Stimulated activated CD8-positive, alpha-beta memory T cell treated with anti-CD3 and anti-CD28 coated beads, Interleukin-4, amount 100 ng/mL, for 4 hours (primary cell): ENCODE measurements at regions not wholly inside any gene's neighbourhood (a gene's known extent, or its start where the extent isn't known, plus 50 kb on each side); places are given as distances from the start of the nearest gene placed in this dataset.
"Not testable (repeated sequence)": the region's sequence is repeated elsewhere in the genome, so short reads cannot be mapped to it uniquely, and the experiment has no call there.

Source experiments
- DNase-seq, 2 donors: peaks; one replicate each; pipeline ENCODE4 v3.0.0-alpha.2; 2020; ENCODE audit warnings: low read depth in 2 of 2, low spot score in 1 of 2

DNA sequence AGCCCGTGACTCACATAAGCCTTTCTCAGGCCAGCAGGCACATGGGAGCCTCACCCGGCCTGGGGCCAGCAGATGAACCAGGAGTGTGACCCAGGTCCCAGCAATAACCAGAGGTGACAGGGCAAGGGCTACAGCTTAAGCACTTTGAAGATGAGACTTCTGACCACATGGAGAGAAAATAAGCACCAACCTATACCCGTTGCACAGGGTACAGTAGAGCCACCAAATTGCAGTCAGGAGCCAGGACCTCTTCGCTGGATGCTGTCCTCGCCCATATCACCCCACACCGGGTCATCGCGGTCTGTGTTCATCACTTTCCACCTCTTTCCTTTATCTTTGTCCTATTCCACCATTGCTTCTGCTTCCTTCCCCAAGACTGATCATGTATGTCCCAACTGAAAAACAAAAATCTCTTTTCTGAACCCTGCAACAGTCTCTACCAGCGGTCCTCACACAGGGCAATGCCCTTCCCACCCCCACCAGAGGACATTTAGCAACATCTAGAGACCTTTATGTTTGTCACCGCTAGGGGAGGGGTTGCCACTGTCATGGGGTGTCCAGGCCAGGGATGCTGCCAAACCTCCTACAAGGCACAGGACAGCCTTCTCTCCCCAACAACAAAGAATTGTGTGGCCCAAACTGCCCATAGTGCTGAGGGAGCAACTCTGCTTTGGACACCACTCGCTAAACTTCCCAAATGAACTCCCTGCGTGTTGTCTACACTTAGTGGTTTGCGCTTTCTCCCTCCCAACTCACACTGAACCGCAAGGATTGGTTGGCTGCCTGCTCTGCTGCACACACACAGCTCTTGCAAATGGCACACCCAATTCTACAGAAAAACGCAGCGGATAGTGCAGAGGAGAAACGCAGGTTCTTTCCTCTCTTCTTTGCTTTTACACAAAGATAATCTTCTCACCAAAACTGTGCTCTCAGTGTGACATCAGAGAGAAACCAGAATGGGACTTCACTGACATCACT is 219.4 kb upstream of the FRG1 start:
- DNase-seq = not testable (repeated sequence)

GRCh38 chr4:189722324-189723003 is 218.2 kb upstream of the FRG1 start:
- DNase-seq = not testable (repeated sequence)

DNA sequence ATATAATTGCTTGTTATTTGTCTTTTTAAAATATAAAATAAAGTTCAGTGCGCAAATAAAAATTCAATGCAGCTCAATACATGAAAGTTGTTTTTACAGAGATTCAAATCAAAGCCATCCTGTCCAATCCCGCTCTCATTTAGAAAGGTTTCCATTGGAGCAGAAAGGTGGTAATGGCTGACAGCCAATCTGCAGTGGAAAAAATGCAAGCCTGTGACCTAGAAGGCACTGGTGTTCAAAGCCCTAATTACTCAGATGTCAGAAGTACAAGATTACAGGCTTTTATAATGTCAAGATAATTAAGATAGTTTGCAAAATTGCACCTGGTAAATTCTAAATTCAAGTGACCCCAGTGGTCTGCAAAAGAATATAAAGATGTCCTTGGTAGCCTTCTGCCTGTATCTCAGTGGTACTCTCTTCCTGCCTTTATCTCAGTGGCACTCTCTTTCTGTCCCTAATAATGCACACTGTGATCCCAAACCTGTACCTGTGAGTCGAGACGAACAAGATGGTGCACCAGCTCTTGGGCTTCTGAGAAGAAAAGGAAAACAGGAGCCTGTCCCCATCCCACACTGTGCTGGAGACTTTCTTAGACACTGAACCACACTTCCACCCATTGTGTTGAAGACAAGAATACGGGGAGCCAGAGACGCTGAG is 212.6 kb upstream of the FRG1 start:
- not testable (repeated sequence) for DNase-seq

DNA sequence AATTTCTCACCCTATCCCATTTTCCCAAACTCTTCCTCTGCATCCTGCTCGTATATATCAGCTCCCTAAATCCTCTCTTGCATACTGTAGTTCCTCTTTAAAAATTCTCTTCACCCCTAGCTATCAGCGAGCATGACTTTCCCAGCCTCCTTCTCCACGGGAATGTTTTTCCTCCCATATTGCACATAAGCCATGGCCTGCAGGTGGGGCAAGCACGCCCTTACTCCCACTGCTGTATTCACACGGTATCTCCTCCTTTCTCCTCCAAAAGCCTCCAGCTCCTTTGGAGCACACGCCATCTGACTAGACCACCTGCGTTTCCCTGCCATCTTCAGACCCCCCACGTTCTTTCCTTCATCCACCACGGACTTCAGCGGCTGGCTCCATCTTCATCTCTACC is 208.7 kb upstream of the FRG1 start:
- DNase-seq = not testable (repeated sequence)

DNA sequence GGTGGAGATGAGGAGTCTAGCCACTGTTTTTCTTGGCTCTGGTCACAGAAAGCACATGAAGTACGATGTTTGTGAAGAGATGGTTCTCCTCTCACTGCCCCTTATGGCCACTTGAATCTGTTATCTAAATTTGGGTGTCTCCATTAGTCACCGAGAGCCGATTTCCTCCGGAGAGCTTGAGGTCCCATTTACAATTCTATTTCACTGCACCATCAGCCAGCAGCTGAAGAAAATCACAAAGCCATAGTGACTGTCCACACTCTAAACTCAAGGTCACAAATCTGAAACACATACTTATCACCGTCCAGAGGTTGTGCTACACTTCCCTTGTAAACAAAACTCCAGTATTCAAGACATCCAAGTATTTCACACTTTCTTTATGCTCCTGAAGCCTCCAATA is 207.2 kb upstream of the FRG1 start:
- DNase-seq = not testable (repeated sequence)

- DNase-seq = not testable (repeated sequence)
Observed at GRCh38 chr4:189734648-189735267, 205.9 kb upstream of the FRG1 start.

DNA sequence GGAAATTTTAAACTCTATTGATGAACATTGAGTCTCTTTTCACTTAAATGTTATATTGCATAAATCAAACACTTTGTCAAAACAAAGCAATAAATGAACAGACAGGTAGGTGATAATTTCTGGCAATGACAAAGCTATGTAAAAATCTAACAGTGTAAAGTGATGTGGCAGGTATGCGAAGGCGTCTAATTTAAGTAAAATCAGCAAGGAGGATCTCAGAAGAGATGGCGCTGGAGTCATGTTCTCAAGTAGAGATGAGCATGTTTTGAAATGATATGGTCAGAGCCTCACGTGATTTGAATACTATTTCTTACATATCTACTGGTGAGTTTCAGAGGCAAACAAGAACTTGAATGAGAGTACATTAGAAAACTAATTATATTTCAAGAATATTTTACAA is 204.0 kb upstream of the FRG1 start:
- not testable (repeated sequence) for DNase-seq

DNA sequence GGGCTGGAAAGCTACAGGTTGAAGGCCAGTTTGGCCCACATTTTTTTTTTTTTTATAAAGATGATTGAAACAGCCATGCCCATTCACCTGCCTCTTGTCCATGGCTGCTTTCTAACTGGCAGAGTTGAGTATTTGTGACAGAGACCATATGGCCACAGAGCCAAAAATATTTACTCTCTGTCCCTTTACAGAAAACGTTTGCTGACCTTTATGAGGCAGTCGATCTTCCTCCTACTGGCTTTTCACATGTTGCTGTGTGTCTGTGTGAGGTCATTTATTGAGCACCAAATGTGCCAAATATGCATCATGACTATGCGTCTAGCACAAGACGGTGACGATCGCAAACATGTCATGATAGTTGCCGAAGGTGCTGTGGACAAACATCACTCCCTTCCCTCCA is 200.6 kb upstream of the FRG1 start:
- DNase-seq = not testable (repeated sequence)

GRCh38 chr4:189740873-189741272 is 199.8 kb upstream of the FRG1 start:
- DNase-seq = no peak

- not testable (repeated sequence) for DNase-seq
Observed at GRCh38 chr4:189753092-189753491, 187.6 kb upstream of the FRG1 start.

- no peak for DNase-seq
Observed at GRCh38 chr4:189763583-189763982, 177.1 kb upstream of the FRG1 start.

GRCh38 chr4:189765301-189765700 is 175.4 kb upstream of the FRG1 start:
- DNase-seq = no peak

DNA sequence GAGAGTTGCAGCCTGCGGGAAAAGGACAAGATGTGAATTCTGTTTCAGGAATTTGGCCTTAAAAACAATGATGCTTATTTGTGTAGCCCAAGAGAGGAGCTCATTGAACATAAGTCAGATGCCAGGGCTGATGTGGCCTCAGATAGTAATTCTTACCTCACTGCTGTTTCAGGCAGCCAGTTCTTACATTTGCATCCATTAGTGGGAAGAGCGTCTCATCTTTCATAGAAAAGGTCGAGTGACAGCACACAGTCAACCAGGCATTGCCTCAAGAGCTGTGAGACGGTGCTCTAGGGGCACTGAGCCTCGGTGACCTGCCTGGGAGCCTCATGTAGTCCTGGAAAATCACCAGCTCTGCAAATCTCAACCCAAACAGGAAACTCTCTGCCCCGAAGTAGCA is 174.9 kb upstream of the FRG1 start:
- DNase-seq = no peak

DNA sequence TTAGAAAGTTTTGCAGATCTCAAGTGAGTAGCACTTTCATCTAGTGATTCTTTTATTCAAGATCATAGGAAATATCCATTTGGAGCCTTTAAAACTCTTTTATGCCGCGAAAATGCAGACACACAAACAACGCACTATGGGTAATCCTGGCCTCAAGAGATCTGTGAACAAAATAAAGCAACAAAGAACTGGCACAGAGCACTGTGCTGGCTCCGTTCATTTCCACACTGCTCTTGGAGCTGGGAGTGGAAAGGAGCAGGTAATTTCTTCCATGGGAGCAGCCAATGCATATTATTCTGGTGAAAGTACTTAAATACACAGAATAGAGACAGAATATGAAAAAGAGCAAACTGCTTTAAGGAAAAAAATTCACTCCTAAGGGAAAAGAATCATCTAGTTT is 172.7 kb upstream of the FRG1 start:
- no peak for DNase-seq

DNA sequence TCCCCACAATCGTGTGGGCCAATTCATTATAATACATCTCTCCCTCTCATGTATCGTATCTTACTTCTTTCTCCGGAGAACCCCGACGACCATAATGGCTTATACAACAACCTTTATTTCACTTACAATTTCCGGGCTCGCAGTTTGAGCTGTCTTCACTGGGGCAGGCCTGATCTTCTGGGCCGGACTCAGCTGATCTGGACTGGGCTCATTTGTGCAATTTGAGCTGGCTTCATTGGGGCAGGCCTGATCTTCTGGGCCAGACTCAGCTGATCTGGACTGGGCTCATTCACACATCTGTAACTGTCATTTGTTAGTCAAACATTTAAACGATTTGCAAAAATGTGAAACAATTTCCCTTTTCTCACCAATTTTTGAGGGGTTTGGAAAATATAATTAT is 171.5 kb upstream of the FRG1 start:
- DNase-seq = no peak

- DNase-seq = no peak
Observed at GRCh38 chr4:189771696-189772361, 168.8 kb upstream of the FRG1 start.

DNA sequence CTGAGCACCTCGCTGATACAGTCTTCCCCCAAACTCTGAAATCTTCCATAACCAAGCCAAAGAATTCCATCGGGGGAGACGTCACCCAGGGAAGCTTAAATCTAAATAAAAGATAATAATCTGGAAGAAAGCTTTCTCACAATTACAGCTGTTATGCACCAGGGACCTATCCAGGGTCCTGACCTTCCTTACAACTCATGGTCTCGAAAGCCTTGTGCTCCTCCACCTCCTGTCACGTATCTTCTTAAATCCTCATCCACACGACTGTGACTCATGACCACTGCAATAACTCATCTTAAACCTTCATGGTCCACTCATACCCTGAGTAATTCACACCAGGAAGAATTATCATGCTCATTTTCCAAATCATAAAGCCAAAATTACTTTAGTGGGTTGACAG is 166.8 kb upstream of the FRG1 start:
- no peak for DNase-seq

DNA sequence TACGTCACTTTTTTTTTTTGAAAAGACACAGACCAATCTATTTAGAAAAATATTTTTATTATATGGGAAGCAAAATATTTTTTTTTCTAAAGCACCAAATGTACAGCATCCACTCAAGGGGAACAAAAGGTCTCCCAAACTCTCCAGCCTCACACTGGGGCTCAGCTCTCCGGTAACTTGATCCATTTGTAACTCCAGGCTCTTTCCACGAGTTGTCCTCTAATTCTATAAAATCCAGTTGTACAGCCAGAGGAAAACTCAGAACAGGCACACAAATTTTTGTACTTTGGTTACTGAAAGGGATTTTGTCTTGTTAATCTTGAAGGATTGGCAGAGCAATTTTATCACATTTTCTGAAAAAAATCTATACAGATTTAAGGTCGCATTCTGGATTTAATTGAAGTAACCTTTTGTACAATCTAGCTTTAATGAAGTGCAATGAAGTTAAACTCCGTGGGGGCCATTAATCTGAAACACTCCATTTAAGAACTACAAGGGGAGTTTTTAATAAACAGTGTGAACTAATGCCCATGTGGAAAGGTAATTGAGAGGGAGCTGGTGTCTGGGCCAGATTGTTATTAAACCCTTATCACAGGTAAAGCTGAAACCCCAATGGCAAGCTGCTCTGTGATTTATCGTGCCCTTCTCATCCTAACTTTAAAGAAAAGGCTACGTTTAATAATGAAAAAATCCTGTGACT is 161.2 kb upstream of the FRG1 start:
- no peak for DNase-seq

DNA sequence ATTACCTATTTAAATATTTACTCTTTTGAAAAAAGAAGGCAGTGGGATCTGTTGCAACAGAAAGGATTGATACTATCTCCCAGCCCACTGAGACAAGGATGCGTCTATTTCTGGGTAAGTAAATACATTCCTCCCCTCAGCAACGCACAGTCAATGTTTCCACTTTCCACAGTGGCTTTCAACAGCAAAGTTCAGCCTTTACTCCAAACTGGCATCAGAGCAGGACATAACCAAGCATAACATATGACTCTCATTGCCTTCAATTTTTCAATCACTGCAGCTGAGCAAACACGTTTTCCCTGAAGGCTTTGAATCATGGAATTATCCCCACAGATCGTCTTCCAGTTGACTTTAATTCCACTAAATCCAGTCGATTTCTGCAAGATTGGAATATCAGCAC is 160.3 kb upstream of the FRG1 start:
- DNase-seq = no peak

GRCh38 chr4:189784651-189785050 is 156.0 kb upstream of the FRG1 start:
- no peak for DNase-seq
